Activated B cell treated with CpG ODN at 0.5 μM for 24 hours (primary cell): ENCODE measurements at regions not wholly inside any gene's neighbourhood (a gene's known extent, or its start where the extent isn't known, plus 50 kb on each side); places are given as distances from the start of the nearest gene placed in this dataset.

ENCODE experiments used
- ATAC-seq: fragments of 200-7000 bp; cut with Tn5 transposase; one replicate; pipeline ENCODE4 v1.10.0; 2021; ENCODE audit warnings: low read depth, mild to moderate bottlenecking, moderate library complexity
- CTCF ChIA-PET: fragments of 350-600 bp; sonication (Branson Sonifier 250); formaldehyde crosslinking; loops from one replicate; lab custom pipeline; 2021; ENCODE audit warnings: antibody characterized with exemption; lab: Charles Lee
- POLR2A ChIA-PET: fragments of 350-600 bp; sonication (Branson Sonifier 250); formaldehyde crosslinking; loops from one replicate; lab custom pipeline; 2021; ENCODE audit warnings: antibody characterized with exemption; lab: Charles Lee
- DNase-seq: peaks from one replicate; pipeline ENCODE4 v3.0.0; 2022
- H3K27ac Mint-ChIP-seq: one replicate; pipeline ENCODE4 v1.8.0; 2020; ENCODE audit warnings: mixed read lengths
- H3K27me3 Mint-ChIP-seq: one replicate; pipeline ENCODE4 v1.8.0; 2021; ENCODE audit warnings: mixed read lengths
- H3K36me3 Mint-ChIP-seq: one replicate; pipeline ENCODE4 v1.8.0; 2021; ENCODE audit warnings: low read depth, mixed read lengths
- H3K4me1 Mint-ChIP-seq: one replicate; pipeline ENCODE4 v1.8.0; 2021; ENCODE audit warnings: mixed read lengths
- H3K4me3 Mint-ChIP-seq: one replicate; pipeline ENCODE4 v1.8.0; 2020; ENCODE audit warnings: mild to moderate bottlenecking, mixed read lengths
- H3K9me3 Mint-ChIP-seq: one replicate; pipeline ENCODE4 v1.8.0; 2020; ENCODE audit warnings: mixed read lengths
- intact Hi-C: fragments of 100-400 bp; cut with micrococcal nuclease; formaldehyde crosslinking; loops from one replicate; pipeline ENCODE4 v1.15.1; 2024
- TF ChIP-seq, protein P1 (sequence below): fragments of 200-600 bp; IDR thresholded peaks from one replicate; pipeline ENCODE4 v1.8.0; 2022; ENCODE audit warnings: antibody characterized with exemption, mild to moderate bottlenecking

GRCh38 chr3:94241986-94242385, 179.1 kb downstream of the NSUN3 start:
- DNase-seq, result no peak
- Mint-ChIP-seq H3K27me3 (peaks cover 2% of the 10 kb centered on the region), H3K4me3 (no peak overlapping the region), H3K9me3 (no peaks in the 10 kb centered on the region), H3K36me3 (no peaks in the 10 kb centered on the region), H3K4me1 (no peaks in the 10 kb centered on the region), H3K27ac (no peak overlapping the region)
- TF ChIP-seq, protein P1, sequence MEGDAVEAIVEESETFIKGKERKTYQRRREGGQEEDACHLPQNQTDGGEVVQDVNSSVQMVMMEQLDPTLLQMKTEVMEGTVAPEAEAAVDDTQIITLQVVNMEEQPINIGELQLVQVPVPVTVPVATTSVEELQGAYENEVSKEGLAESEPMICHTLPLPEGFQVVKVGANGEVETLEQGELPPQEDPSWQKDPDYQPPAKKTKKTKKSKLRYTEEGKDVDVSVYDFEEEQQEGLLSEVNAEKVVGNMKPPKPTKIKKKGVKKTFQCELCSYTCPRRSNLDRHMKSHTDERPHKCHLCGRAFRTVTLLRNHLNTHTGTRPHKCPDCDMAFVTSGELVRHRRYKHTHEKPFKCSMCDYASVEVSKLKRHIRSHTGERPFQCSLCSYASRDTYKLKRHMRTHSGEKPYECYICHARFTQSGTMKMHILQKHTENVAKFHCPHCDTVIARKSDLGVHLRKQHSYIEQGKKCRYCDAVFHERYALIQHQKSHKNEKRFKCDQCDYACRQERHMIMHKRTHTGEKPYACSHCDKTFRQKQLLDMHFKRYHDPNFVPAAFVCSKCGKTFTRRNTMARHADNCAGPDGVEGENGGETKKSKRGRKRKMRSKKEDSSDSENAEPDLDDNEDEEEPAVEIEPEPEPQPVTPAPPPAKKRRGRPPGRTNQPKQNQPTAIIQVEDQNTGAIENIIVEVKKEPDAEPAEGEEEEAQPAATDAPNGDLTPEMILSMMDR, result no peak
- ChIA-PET POLR2A (no interaction called here), CTCF (no interaction called here)
- intact Hi-C loops, result no loop called here
- ATAC-seq, result no peak

- Mint-ChIP-seq H3K36me3 (no peaks in the 10 kb centered on the region), H3K9me3 (no peaks in the 10 kb centered on the region), H3K27ac (no peak overlapping the region), H3K4me3 (no peak overlapping the region), H3K27me3 (peaks cover 4% of the 10 kb centered on the region), H3K4me1 (no peaks in the 10 kb centered on the region)
- ChIA-PET CTCF (no interaction called here), POLR2A (no interaction called here)
- DNase-seq (no peak), ATAC-seq (no peak)
- intact Hi-C loops, result no loop called here
- TF ChIP-seq, protein P1, result no peak
Measured at GRCh38 chr3:94246171-94246570, 183.3 kb downstream of the NSUN3 start.

DNA sequence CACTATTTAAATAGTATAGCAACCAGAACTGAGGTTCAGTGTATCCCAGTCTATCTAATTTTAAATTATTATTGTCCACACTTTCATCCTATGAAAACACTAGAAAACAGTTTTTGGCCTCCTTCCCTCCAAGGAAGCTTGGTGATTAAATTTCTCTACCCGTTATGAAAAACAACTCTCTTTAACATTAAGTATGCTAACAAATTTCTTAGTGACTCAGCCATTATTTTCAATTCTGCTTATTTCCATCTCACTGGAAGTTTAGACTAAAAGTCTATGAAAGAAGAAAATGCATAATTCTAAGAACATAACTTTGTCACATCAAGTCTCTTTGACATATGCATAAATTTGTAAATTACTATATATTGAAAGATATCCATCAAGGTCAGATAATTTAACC, 185.2 kb downstream of the NSUN3 start:
- ATAC-seq (no peak), DNase-seq (no peak)
- ChIA-PET CTCF (interaction anchor here (1.5 kb wide), 1 partner anchor 16 kb away, joined by 3 read pairs; no protein-coding TSS in a partner anchor), POLR2A (no interaction called here)
- intact Hi-C loops, result no loop called here
- Mint-ChIP-seq H3K27me3 (peaks cover 4% of the 10 kb centered on the region), H3K4me1 (no peaks in the 10 kb centered on the region), H3K36me3 (no peaks in the 10 kb centered on the region), H3K9me3 (no peaks in the 10 kb centered on the region), H3K4me3 (no peak overlapping the region), H3K27ac (no peak overlapping the region)
- TF ChIP-seq, protein P1, result no peak

- TF ChIP-seq, protein P1, result peak; percentile 55
- Mint-ChIP-seq H3K36me3 (no peaks in the 10 kb centered on the region), H3K4me3 (no peak overlapping the region), H3K27me3 (peaks cover 4% of the 10 kb centered on the region), H3K4me1 (no peaks in the 10 kb centered on the region), H3K27ac (no peak overlapping the region), H3K9me3 (no peaks in the 10 kb centered on the region)
- POLR2A ChIA-PET, result no interaction called here
- intact Hi-C loops, result loop anchor here (1.0 kb wide), 1 partner anchor 245 kb away; no protein-coding TSS in a partner anchor
- peak; percentile 25 for DNase-seq
- no peak for ATAC-seq
- CTCF ChIA-PET, result interaction anchor here (0.7 to 1.5 kb wide), 5 partner anchors 11 to 18 kb away, joined by 3 to 4 read pairs (median 3); no protein-coding TSS in a partner anchor
Measured at GRCh38 chr3:94249491-94250079, 186.7 kb downstream of the NSUN3 start.

DNA sequence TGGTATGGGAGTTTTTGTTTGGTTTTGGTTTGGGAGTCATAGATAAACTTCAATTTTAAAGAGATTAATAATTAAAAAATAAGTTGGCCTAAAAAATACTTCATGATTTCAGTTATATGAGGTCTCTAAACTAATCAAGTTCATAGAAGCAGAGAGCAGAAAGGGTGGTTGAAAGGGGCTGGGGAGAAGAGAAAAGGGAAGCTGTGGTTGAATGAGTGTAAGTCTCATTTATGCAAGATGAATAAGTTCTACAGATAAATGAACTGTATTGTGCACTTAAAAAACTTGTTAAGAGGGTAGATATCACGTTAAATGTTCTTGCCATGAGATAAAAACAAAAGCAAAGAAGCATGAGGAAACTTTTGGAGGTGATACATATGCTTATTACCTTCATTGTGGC, 188.7 kb downstream of the NSUN3 start:
- H3K27me3 Mint-ChIP-seq, result peaks cover 2% of the 10 kb centered on the region
- intact Hi-C loops, result no loop called here

More for the DNA sequence above, 188.7 kb downstream of the NSUN3 start:
- TF ChIP-seq, protein P1, result no peak
- DNase-seq (no peak), ATAC-seq (no peak)
- Mint-ChIP-seq H3K36me3 (no peaks in the 10 kb centered on the region), H3K4me1 (no peaks in the 10 kb centered on the region), H3K9me3 (no peaks in the 10 kb centered on the region), H3K4me3 (no peak overlapping the region), H3K27ac (no peak overlapping the region)
- ChIA-PET POLR2A (no interaction called here), CTCF (no interaction called here)
